GM12878 (cell line): ENCODE measurements at regions not wholly inside any gene's neighbourhood (a gene's known extent, or its start where the extent isn't known, plus 50 kb on each side); places are given as distances from the start of the nearest gene placed in this dataset.

Experiments
- ATAC-seq: fragments of 200-7000 bp; cut with Tn5 transposase; 3 replicates; pipeline ENCODE4 v1.9.1; 2020; ENCODE audit warnings: mild to moderate bottlenecking, moderate library complexity
- BruUV-seq: library from RNA; stranded (reverse); fragments of 400-500 nt; replicated peaks from 2 replicates; lab custom pipeline; 2021; lab: Mats Ljungman, UMichigan
- CTCF ChIA-PET: fragments of 300-600 bp; sonication (Branson Sonifier 250); formaldehyde crosslinking; extraction: SDS; loops from one replicate; lab custom pipeline; 2021; ENCODE audit warnings: inconsistent platforms; lab: Yijun Ruan, JAX
- POLR2A ChIA-PET: fragments of 350-600 bp; formaldehyde crosslinking; extraction: SDS; loops from one replicate; lab custom pipeline; 2021; ENCODE audit warnings: inconsistent platforms; lab: Charles Lee
- RAD21 ChIA-PET: fragments of 300-600 bp; sonication (Branson Sonifier 250); formaldehyde crosslinking; loops from one replicate; lab custom pipeline; 2023; ENCODE audit warnings: antibody characterized with exemption; ENCODE audit not compliant: unreplicated experiment; lab: Charles Lee
- SMC1A ChIA-PET: fragments of 300-600 bp; sonication (Branson Sonifier 250); formaldehyde crosslinking; loops from one replicate; lab custom pipeline; 2023; ENCODE audit not compliant: unreplicated experiment, uncharacterized antibody; lab: Charles Lee
- DNase-seq: peaks from one replicate; pipeline ENCODE4 v3.0.0-alpha.2; 2011; ENCODE audit warnings: low read depth, low spot score
- FAIRE-seq: peaks from 3 replicates; lab custom pipeline; 2011; peaks lifted over from hg19 to GRCh38; lab: Jason Lieb, UNC
- H2AFZ ChIP-seq: 2 replicates; pipeline ENCODE4 v1.6.0; 2011; ENCODE audit warnings: low read depth, low read length, control low read depth; ENCODE audit not compliant: control insufficient read depth
- H3K27ac ChIP-seq: 2 replicates; pipeline ENCODE4 v1.5.1; 2011; ENCODE audit warnings: control low read depth; ENCODE audit not compliant: control insufficient read depth, insufficient read depth
- H3K27me3 ChIP-seq, 2 experiments: replicated peaks in 1 of 2; 2 replicates each; pipeline versions ENCODE4 v1.6.0 to v1.6.1; 2011; ENCODE audit warnings: low read length in 1 of 2; ENCODE audit not compliant: control insufficient read depth in 2 of 2, insufficient read depth in 2 of 2
- H3K36me3 ChIP-seq, 2 experiments: 2 replicates each; pipeline ENCODE4 v1.5.1; 2011; ENCODE audit warnings: low read length in 1 of 2; ENCODE audit not compliant: control insufficient read depth in 2 of 2, insufficient read depth in 2 of 2
- H3K4me1 ChIP-seq: 2 replicates; pipeline ENCODE4 v1.6.1; 2011; ENCODE audit warnings: mild to moderate bottlenecking, low read length, moderate library complexity, mixed read lengths; ENCODE audit not compliant: control insufficient read depth, insufficient read depth
- H3K4me2 ChIP-seq: 2 replicates; pipeline ENCODE4 v1.6.0; 2011; ENCODE audit warnings: control low read depth; ENCODE audit not compliant: control insufficient read depth, insufficient read depth
- H3K4me3 ChIP-seq: fragments of 200-600 bp; sonication (generic); 2 replicates; pipeline ENCODE4 v1.5.1; 2016
- H3K79me2 ChIP-seq: 2 replicates; pipeline ENCODE4 v1.6.0; 2011; ENCODE audit warnings: low read length; ENCODE audit not compliant: control insufficient read depth, insufficient read depth
- H3K9ac ChIP-seq: 2 replicates; pipeline ENCODE4 v1.8.0; 2011; ENCODE audit warnings: low read length, control low read depth, mixed read lengths; ENCODE audit not compliant: control insufficient read depth, insufficient read depth
- H3K9me3 ChIP-seq: replicated peaks from 3 replicates; pipeline ENCODE4 v1.5.1; 2011; ENCODE audit warnings: mild to moderate bottlenecking, low read length; ENCODE audit not compliant: control insufficient read depth, insufficient read depth
- H4K20me1 ChIP-seq: 2 replicates; pipeline ENCODE4 v1.6.0; 2011; ENCODE audit not compliant: control insufficient read depth, insufficient read depth
- BMI1 ChIP-seq: fragments of 450-650 bp; IDR thresholded peaks from 2 replicates; pipeline ENCODE4 v1.6.1; 2016; ENCODE audit warnings: mild to moderate bottlenecking, moderate library complexity, borderline replicate concordance
- CBFB ChIP-seq: IDR thresholded peaks from 2 replicates; pipeline ENCODE4 v1.6.1; 2016; ENCODE audit warnings: antibody characterized with exemption, low read depth
- EED ChIP-seq: sonication (generic); IDR thresholded peaks from 2 replicates; pipeline ENCODE4 v1.6.1; 2016; ENCODE audit warnings: antibody characterized with exemption, low read depth
- HDGF ChIP-seq: fragments of 450-650 bp; IDR thresholded peaks from 2 replicates; pipeline ENCODE4 v1.6.1; 2016; ENCODE audit warnings: antibody characterized with exemption
- JUNB ChIP-seq: IDR thresholded peaks from 2 replicates; pipeline ENCODE4 v1.6.1; 2016; ENCODE audit warnings: antibody characterized with exemption, mild to moderate bottlenecking
- MYB ChIP-seq: fragments of 150-350 bp; IDR thresholded peaks from 2 replicates; pipeline ENCODE4 v1.6.1; 2014; ENCODE audit warnings: mild to moderate bottlenecking, low read depth, low read length, borderline replicate concordance
- MYC ChIP-seq: IDR thresholded peaks from 2 replicates; pipeline ENCODE4 v1.6.1; 2011; ENCODE audit warnings: mild to moderate bottlenecking, low read length, moderate library complexity, inconsistent platforms; ENCODE audit not compliant: insufficient read depth, insufficient replicate concordance, insufficient read length, severe bottlenecking
- NRF1 ChIP-seq: conservative IDR thresholded peaks from 2 replicates; pipeline ENCODE4 v1.6.1; 2011; ENCODE audit warnings: mild to moderate bottlenecking, low read depth, low read length, improper control_type of control experiment
- PAX5 ChIP-seq: IDR thresholded peaks from 2 replicates; pipeline ENCODE4 v1.6.1; 2011; ENCODE audit warnings: low read depth, low read length, borderline replicate concordance
- POU2F2 ChIP-seq: IDR thresholded peaks from 3 replicates; pipeline ENCODE4 v1.6.1; 2011; ENCODE audit warnings: low read depth, mild to moderate bottlenecking, low read length, borderline replicate concordance
- RBBP5 ChIP-seq: fragments of 200-600 bp; sonication (generic); conservative IDR thresholded peaks from 2 replicates; pipeline ENCODE4 v1.6.1; 2016
- RFX5 ChIP-seq: IDR thresholded peaks from 2 replicates; pipeline ENCODE4 v1.6.1; 2011; ENCODE audit warnings: low read depth, low read length, improper control_type of control experiment
- RUNX3 ChIP-seq: IDR thresholded peaks from 2 replicates; pipeline ENCODE4 v1.6.1; 2012; ENCODE audit warnings: low read length, inconsistent platforms
- SP1 ChIP-seq: IDR thresholded peaks from one replicate; pipeline ENCODE4 v1.6.1; 2011; ENCODE audit warnings: low read depth, low read length
- SRF ChIP-seq, 2 experiments: IDR thresholded peaks; 2 replicates each; pipeline ENCODE4 v1.6.1; 2011; ENCODE audit warnings: low read depth in 2 of 2, low read length in 2 of 2, mild to moderate bottlenecking in 1 of 2, moderate library complexity in 1 of 2
- TCF3 ChIP-seq: IDR thresholded peaks from 2 replicates; pipeline ENCODE4 v1.6.1; 2012; ENCODE audit warnings: low read depth, mild to moderate bottlenecking, low read length, borderline replicate concordance; ENCODE audit not compliant: insufficient read depth
- WGBS: methylation state at CpG from one replicate; pipeline ENCODE4 v1.1.6; 2016; ENCODE audit warnings: low lambda C conversion rate; ENCODE audit not compliant: insufficient replicate concordance, insufficient coverage; ENCODE audit errors: missing lambda C conversion rate; 5-methylcytosine and 5-hydroxymethylcytosine counted together
- in situ Hi-C: fragments of 300-500 bp; cut with MboI; formaldehyde crosslinking; loops from 9 replicates; pipeline ENCODE4 v1.14.3; 2018; ENCODE audit warnings: mixed read lengths
- intact Hi-C: fragments of 100-400 bp; cut with micrococcal nuclease; formaldehyde crosslinking; loops from one replicate; pipeline ENCODE4 v1.14.2; 2022; ENCODE audit not compliant: unreplicated experiment
- TF ChIP-seq, protein P1 (sequence below): fragments of 450-650 bp; formaldehyde crosslinking; IDR thresholded peaks from 2 replicates; pipeline ENCODE4 v1.4.0; 2020; ENCODE audit warnings: mild to moderate bottlenecking, moderate library complexity

DNA sequence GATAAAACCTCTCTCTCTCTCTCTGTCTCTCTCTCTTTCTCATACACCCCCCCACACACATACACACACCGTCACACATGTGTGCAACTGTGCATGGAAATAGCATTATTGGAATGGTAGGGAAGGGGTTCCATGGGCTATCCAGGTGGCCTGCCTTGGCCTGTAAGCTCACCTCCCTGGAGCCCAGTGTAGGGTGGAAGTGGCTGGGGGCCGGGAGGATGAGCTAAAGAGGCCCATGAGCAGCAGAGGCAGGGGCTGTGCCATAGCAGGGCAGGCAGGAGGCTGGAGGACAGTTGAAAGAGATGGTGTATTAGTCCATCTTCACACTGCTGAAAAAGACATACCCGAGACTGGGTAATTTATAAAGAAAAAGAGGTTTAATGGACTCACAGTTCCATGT is 74.2 kb downstream of the CYTL1 start:
- TF ChIP-seq POU2F2: no peak
- no peak for TF ChIP-seq NRF1
- no peak for TF ChIP-seq SP1
- no peak for TF ChIP-seq RUNX3
- no peak for TF ChIP-seq TCF3
- no peak for TF ChIP-seq CBFB
- TF ChIP-seq JUNB: no peak
- no peak for TF ChIP-seq EED
- TF ChIP-seq, protein P1, sequence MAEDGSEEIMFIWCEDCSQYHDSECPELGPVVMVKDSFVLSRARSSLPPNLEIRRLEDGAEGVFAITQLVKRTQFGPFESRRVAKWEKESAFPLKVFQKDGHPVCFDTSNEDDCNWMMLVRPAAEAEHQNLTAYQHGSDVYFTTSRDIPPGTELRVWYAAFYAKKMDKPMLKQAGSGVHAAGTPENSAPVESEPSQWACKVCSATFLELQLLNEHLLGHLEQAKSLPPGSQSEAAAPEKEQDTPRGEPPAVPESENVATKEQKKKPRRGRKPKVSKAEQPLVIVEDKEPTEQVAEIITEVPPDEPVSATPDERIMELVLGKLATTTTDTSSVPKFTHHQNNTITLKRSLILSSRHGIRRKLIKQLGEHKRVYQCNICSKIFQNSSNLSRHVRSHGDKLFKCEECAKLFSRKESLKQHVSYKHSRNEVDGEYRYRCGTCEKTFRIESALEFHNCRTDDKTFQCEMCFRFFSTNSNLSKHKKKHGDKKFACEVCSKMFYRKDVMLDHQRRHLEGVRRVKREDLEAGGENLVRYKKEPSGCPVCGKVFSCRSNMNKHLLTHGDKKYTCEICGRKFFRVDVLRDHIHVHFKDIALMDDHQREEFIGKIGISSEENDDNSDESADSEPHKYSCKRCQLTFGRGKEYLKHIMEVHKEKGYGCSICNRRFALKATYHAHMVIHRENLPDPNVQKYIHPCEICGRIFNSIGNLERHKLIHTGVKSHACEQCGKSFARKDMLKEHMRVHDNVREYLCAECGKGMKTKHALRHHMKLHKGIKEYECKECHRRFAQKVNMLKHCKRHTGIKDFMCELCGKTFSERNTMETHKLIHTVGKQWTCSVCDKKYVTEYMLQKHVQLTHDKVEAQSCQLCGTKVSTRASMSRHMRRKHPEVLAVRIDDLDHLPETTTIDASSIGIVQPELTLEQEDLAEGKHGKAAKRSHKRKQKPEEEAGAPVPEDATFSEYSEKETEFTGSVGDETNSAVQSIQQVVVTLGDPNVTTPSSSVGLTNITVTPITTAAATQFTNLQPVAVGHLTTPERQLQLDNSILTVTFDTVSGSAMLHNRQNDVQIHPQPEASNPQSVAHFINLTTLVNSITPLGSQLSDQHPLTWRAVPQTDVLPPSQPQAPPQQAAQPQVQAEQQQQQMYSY: no peak
- no peak for TF ChIP-seq MYB
- no peak for TF ChIP-seq PAX5
- no peak for TF ChIP-seq HDGF
- TF ChIP-seq BMI1: no peak
- no peak for TF ChIP-seq SRF (IDR thresholded peaks at IDR 0.05; ENCODE audit: low read depth in 2 of 2, low read length in 2 of 2)
- no peak for TF ChIP-seq MYC
- TF ChIP-seq RBBP5: no peak
- TF ChIP-seq RFX5: no peak
- TF ChIP-seq, all 136 proteins: peak for 0
- H3K4me3 ChIP-seq: no peak overlapping the region
- RAD21 ChIA-PET: no interaction called here
- H3K9me3 ChIP-seq: no peaks in the 10 kb centered on the region; the same call in 2 of the 3 replicates
- WGBS: 44% methylated on average over 3 of the region's 3 CpGs
- FAIRE-seq: no peak
- no peak overlapping the region for H3K27ac ChIP-seq
- DNase-seq: no peak
- no peaks in the 10 kb centered on the region; a peak in 1 of 4 replicates for H3K27me3 ChIP-seq
- SMC1A ChIA-PET: interaction anchor here (0.6 kb wide), 1 partner anchor 1604 kb away, joined by 3 read pairs; no protein-coding TSS in a partner anchor
- no peak overlapping the region for H3K4me2 ChIP-seq
- intact Hi-C loops (no loop called here), in situ Hi-C loops (no loop called here)
- no peak overlapping the region for H3K9ac ChIP-seq
- H2AFZ ChIP-seq: no peak overlapping the region
- POLR2A ChIA-PET: no interaction called here
- no peaks in the 10 kb centered on the region for H4K20me1 ChIP-seq
- CTCF ChIA-PET: no interaction called here
- no TSS peak for BruUV-seq
- no peaks in the 10 kb centered on the region for H3K79me2 ChIP-seq
- ATAC-seq: no peak
- no peaks in the 10 kb centered on the region for H3K36me3 ChIP-seq
- peaks cover 9% of the 10 kb centered on the region for H3K4me1 ChIP-seq
